AG09319 (cell line): ENCODE measurements at regions not wholly inside any gene's neighbourhood (a gene's known extent, or its start where the extent isn't known, plus 50 kb on each side); places are given as distances from the start of the nearest gene placed in this dataset.

ENCODE experiments used
- DNase-seq: peaks from one replicate; pipeline ENCODE4 v3.0.0-alpha.2; 2010; ENCODE audit warnings: low read depth; ENCODE audit errors: extremely low read depth
- CTCF ChIP-seq: IDR thresholded peaks from 2 replicates; pipeline ENCODE4 v1.5.1; 2011; ENCODE audit warnings: low read depth, mild to moderate bottlenecking, inconsistent platforms, low read length, moderate library complexity

- no peak for DNase-seq
- no peak for TF ChIP-seq CTCF
Measured at GRCh38 chr11:11211888-11212287, 141.2 kb downstream of the CSNK2A3 start.

- TF ChIP-seq CTCF = no peak
Measured at GRCh38 chr11:11211186-11211585, 141.9 kb downstream of the CSNK2A3 start.

GRCh38 chr11:11210446-11210845 is 142.6 kb downstream of the CSNK2A3 start:
- DNase-seq = no peak
- no peak for TF ChIP-seq CTCF

More at GRCh38 chr11:11211186-11211585, 141.9 kb downstream of the CSNK2A3 start:
- no peak for DNase-seq

GRCh38 chr11:11209967-11210366 is 143.1 kb downstream of the CSNK2A3 start:
- DNase-seq = no peak
- TF ChIP-seq CTCF = no peak

GRCh38 chr11:11208994-11209393 is 144.1 kb downstream of the CSNK2A3 start:
- no peak for TF ChIP-seq CTCF
- DNase-seq = no peak

GRCh38 chr11:11207428-11207827 is 145.6 kb downstream of the CSNK2A3 start:
- TF ChIP-seq CTCF = no peak
- no peak for DNase-seq

GRCh38 chr11:11206484-11206883 is 146.6 kb downstream of the CSNK2A3 start:
- TF ChIP-seq CTCF = no peak
- no peak for DNase-seq
